ENCODE measurements at regions not wholly inside any gene's neighbourhood (a gene's known extent, or its start where the extent isn't known, plus 50 kb on each side); places are given as distances from the start of the nearest gene placed in this dataset.

DNA sequence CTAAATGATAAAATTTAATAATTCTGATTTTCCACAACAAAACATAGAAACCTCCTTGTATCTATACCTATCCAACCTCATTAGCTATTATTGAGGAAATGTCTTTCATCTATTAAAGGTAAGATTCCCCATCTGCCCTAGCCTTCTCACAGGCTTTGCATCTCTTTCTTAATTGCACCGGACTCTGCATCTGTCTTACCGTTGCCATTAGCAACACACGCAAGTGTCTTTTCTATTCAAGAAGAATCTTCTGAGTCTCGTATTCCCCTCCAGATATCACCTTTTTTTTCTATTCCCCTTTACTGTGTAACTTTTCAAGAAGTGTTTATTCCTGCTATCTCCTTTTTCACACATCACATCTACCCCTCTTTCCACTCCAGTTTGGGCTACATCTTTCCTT is 500.0 kb downstream of the NOVA1 start:
- peaks cover 6% of the 10 kb centered on the region for H3K4me1 Mint-ChIP-seq (ENCODE audit: low read depth)
- TF ChIP-seq, protein P1, sequence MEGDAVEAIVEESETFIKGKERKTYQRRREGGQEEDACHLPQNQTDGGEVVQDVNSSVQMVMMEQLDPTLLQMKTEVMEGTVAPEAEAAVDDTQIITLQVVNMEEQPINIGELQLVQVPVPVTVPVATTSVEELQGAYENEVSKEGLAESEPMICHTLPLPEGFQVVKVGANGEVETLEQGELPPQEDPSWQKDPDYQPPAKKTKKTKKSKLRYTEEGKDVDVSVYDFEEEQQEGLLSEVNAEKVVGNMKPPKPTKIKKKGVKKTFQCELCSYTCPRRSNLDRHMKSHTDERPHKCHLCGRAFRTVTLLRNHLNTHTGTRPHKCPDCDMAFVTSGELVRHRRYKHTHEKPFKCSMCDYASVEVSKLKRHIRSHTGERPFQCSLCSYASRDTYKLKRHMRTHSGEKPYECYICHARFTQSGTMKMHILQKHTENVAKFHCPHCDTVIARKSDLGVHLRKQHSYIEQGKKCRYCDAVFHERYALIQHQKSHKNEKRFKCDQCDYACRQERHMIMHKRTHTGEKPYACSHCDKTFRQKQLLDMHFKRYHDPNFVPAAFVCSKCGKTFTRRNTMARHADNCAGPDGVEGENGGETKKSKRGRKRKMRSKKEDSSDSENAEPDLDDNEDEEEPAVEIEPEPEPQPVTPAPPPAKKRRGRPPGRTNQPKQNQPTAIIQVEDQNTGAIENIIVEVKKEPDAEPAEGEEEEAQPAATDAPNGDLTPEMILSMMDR (IDR thresholded peaks at IDR 0.05; ENCODE audit: unreplicated experiment): no peak
- H3K9me3 Mint-ChIP-seq (ENCODE audit: low read depth): no peaks in the 10 kb centered on the region
- no peaks in the 10 kb centered on the region for H3K27me3 Mint-ChIP-seq
- H3K27ac Mint-ChIP-seq: no peak overlapping the region
- no peak overlapping the region for H3K4me3 Mint-ChIP-seq (ENCODE audit: low read depth)
- H3K36me3 Mint-ChIP-seq (ENCODE audit: insufficient read depth): no peaks in the 10 kb centered on the region
- no peak for DNase-seq (ENCODE audit: low spot score, unreplicated experiment)

DNA sequence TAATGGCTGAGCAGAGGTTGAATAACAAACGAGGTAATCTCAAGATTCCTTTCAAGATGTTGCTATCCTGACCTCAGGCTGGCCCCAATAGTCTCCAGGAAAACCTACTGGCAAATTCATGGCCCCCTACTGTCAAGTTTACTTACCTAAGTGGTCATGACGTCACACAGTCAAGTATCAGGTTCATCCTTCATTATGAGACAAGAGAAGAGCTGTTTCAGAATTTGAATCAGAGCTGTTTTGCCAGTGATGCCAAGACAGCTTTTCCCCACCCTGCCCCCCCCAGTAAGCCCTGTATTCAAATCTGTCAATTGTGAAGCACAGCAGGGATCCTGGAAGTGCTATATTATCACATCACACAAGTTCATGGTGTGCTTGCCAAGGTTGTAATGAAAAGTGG is 509.6 kb downstream of the NOVA1 start:
- H3K9me3 Mint-ChIP-seq (ENCODE audit: low read depth): no peaks in the 10 kb centered on the region
- H3K4me3 Mint-ChIP-seq (ENCODE audit: low read depth): no peak overlapping the region
- H3K27ac Mint-ChIP-seq: no peak overlapping the region
- no peaks in the 10 kb centered on the region for H3K27me3 Mint-ChIP-seq
- no peaks in the 10 kb centered on the region for H3K4me1 Mint-ChIP-seq (ENCODE audit: low read depth)
- no peaks in the 10 kb centered on the region for H3K36me3 Mint-ChIP-seq (ENCODE audit: insufficient read depth)
- no peak for DNase-seq (ENCODE audit: low spot score, unreplicated experiment)
- TF ChIP-seq, protein P1 (IDR thresholded peaks at IDR 0.05; ENCODE audit: unreplicated experiment): no peak

DNA sequence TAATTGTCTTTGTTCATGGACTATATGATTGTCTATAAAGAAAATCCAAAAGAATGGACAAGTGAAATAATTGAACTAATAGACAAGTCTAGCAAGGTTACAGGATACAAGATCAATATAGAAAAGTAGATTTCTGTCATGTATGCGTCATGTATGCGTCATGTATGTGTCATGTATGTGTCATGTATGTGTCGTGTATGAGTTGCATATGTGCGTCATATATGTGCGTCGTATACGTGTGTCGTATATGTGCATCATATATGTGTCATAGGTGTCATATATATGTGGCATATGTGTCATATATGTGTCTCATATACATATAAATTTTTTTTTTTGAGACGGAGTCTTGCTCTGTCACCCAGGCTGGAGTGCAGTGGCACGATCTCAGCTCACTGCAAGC is 516.8 kb downstream of the NOVA1 start:
- peaks cover 6% of the 10 kb centered on the region for H3K4me1 Mint-ChIP-seq (ENCODE audit: low read depth)
- no peak for DNase-seq (ENCODE audit: low spot score, unreplicated experiment)
- H3K4me3 Mint-ChIP-seq (ENCODE audit: low read depth): no peak overlapping the region
- H3K9me3 Mint-ChIP-seq (ENCODE audit: low read depth): no peaks in the 10 kb centered on the region
- TF ChIP-seq, protein P1 (IDR thresholded peaks at IDR 0.05; ENCODE audit: unreplicated experiment): no peak
- H3K36me3 Mint-ChIP-seq (ENCODE audit: insufficient read depth): no peaks in the 10 kb centered on the region
- no peak overlapping the region for H3K27ac Mint-ChIP-seq
- no peaks in the 10 kb centered on the region for H3K27me3 Mint-ChIP-seq

DNA sequence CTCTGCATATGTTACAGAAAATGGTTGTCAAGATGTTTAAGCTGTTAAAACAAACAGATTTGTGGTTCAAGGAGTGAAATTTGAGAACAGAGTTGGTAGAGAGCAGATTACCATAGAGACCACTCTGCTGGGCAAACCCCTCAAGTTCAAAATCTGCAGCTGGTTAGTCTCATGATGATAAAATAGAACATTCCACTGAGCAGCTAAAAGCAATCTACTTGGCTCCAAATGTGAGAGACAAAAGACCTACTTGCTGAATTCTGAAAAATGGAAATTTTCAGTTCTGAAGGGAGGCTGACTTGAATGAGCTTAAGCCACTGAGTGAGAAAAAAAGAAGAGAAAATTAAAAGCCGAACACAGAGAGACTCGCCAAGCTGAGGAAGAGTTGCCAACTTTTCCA is 519.3 kb downstream of the NOVA1 start:
- TF ChIP-seq, protein P1 (IDR thresholded peaks at IDR 0.05; ENCODE audit: unreplicated experiment): no peak
- no peaks in the 10 kb centered on the region for H3K36me3 Mint-ChIP-seq (ENCODE audit: insufficient read depth)
- H3K4me3 Mint-ChIP-seq (ENCODE audit: low read depth): no peak overlapping the region
- H3K27me3 Mint-ChIP-seq: no peaks in the 10 kb centered on the region
- peak overlapping the region; percentile 86 for H3K27ac Mint-ChIP-seq
- H3K9me3 Mint-ChIP-seq (ENCODE audit: low read depth): no peaks in the 10 kb centered on the region
- H3K4me1 Mint-ChIP-seq (ENCODE audit: low read depth): peaks cover 6% of the 10 kb centered on the region
- DNase-seq (ENCODE audit: low spot score, unreplicated experiment): no peak

DNA sequence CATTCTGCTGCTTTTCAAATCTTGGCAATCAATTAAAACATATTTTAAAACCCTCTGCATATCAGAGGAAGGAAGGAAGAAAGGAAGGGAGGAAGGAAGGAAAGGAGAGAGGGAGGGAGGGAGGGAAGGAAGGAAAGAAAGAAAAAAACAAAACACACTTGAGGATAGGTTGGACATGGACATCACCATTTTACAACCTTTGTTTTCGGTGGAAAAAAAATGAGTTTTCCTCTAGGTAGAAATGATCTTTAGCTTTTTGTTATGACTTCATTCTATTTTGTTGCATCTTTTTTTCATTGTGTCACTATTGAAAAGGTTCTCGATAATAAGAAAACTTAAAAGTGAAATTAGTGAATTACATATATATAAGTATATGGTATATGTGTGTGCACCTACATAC is 522.9 kb downstream of the NOVA1 start:
- TF ChIP-seq, protein P1 (IDR thresholded peaks at IDR 0.05; ENCODE audit: unreplicated experiment): no peak
- Mint-ChIP-seq H3K9me3 (ENCODE audit: low read depth) (no peaks in the 10 kb centered on the region), H3K27ac (no peak overlapping the region), H3K36me3 (ENCODE audit: insufficient read depth) (no peaks in the 10 kb centered on the region), H3K4me1 (ENCODE audit: low read depth) (peaks cover 6% of the 10 kb centered on the region), H3K4me3 (ENCODE audit: low read depth) (no peak overlapping the region), H3K27me3 (no peaks in the 10 kb centered on the region)
- DNase-seq (ENCODE audit: low spot score, unreplicated experiment): no peak

Measured in progenitor cell of endocrine pancreas (in vitro differentiated cells).